H9 (cell line): ENCODE measurements at regions not wholly inside any gene's neighbourhood (a gene's known extent, or its start where the extent isn't known, plus 50 kb on each side); places are given as distances from the start of the nearest gene placed in this dataset.

Experiments used
- DNase-seq: peaks from one replicate; pipeline ENCODE4 v3.0.0-alpha.2; 2017
- H2AFZ ChIP-seq: one replicate; pipeline ENCODE4 v1.6.1; 2013; ENCODE audit warnings: mild to moderate bottlenecking, low read length, control low read depth, moderate library complexity
- H2AK5ac ChIP-seq: 2 replicates; pipeline ENCODE4 v1.6.1; 2013; ENCODE audit warnings: low read length, control low read depth, mixed read lengths; ENCODE audit not compliant: insufficient read length
- H2BK120ac ChIP-seq: one replicate; pipeline ENCODE4 v1.6.1; 2013; ENCODE audit warnings: low read depth, mild to moderate bottlenecking, low read length, control low read depth, inconsistent platforms; ENCODE audit not compliant: poor library complexity, severe bottlenecking
- H2BK12ac ChIP-seq: 2 replicates; pipeline ENCODE4 v1.6.1; 2013; ENCODE audit warnings: low read length, control low read depth, mixed read lengths, low read depth; ENCODE audit not compliant: insufficient read length
- H2BK15ac ChIP-seq: 2 replicates; pipeline ENCODE4 v1.6.1; 2013; ENCODE audit warnings: low read depth, low read length, control low read depth
- H2BK20ac ChIP-seq: one replicate; pipeline ENCODE4 v1.6.1; 2013; ENCODE audit warnings: low read depth, mild to moderate bottlenecking, low read length, control low read depth, inconsistent platforms; ENCODE audit not compliant: poor library complexity, severe bottlenecking
- H2BK5ac ChIP-seq: 2 replicates; pipeline ENCODE4 v1.6.1; 2013; ENCODE audit warnings: low read length, control low read depth, mixed read lengths; ENCODE audit not compliant: insufficient read length
- H3K14ac ChIP-seq: 2 replicates; pipeline ENCODE4 v1.6.1; 2013; ENCODE audit warnings: low read length, control low read depth; ENCODE audit not compliant: insufficient read depth
- H3K18ac ChIP-seq: 2 replicates; pipeline ENCODE4 v1.6.1; 2013; ENCODE audit warnings: low read depth, mild to moderate bottlenecking, mixed read lengths, low read length, control low read depth; ENCODE audit not compliant: insufficient read length
- H3K23ac ChIP-seq: 2 replicates; pipeline ENCODE4 v1.6.1; 2013; ENCODE audit warnings: low read length, control low read depth, mixed read lengths, low read depth; ENCODE audit not compliant: insufficient read length
- H3K23me2 ChIP-seq: 2 replicates; pipeline ENCODE4 v1.6.1; 2013; ENCODE audit warnings: low read depth, mild to moderate bottlenecking, mixed read lengths, low read length, control low read depth; ENCODE audit not compliant: insufficient read length, poor library complexity, severe bottlenecking
- H3K27ac ChIP-seq: 2 replicates; pipeline ENCODE4 v1.5.1; 2013; ENCODE audit warnings: low read length, control low read depth, mixed read lengths, low read depth; ENCODE audit not compliant: insufficient read length
- H3K27me3 ChIP-seq: 2 replicates; pipeline ENCODE4 v1.6.1; 2013; ENCODE audit warnings: low read length, control low read depth, inconsistent platforms; ENCODE audit not compliant: insufficient read depth
- H3K4ac ChIP-seq: 2 replicates; pipeline ENCODE4 v1.6.1; 2013; ENCODE audit warnings: low read depth, mild to moderate bottlenecking, control low read depth, inconsistent platforms, low read length, moderate library complexity
- H3K4me1 ChIP-seq: 2 replicates; pipeline ENCODE4 v1.6.1; 2013; ENCODE audit warnings: low read length, control low read depth, inconsistent platforms; ENCODE audit not compliant: insufficient read depth
- H3K4me2 ChIP-seq: 2 replicates; pipeline ENCODE4 v1.6.1; 2013; ENCODE audit warnings: low read length, control low read depth, mixed read lengths; ENCODE audit not compliant: insufficient read length, insufficient read depth
- H3K56ac ChIP-seq: 2 replicates; pipeline ENCODE4 v1.6.1; 2013; ENCODE audit warnings: low read depth, mild to moderate bottlenecking, mixed read lengths, low read length, control low read depth; ENCODE audit not compliant: insufficient read length
- H3K79me1 ChIP-seq: 2 replicates; pipeline ENCODE4 v1.6.1; 2013; ENCODE audit warnings: low read depth, mild to moderate bottlenecking, moderate library complexity, low read length, control low read depth, inconsistent platforms; ENCODE audit not compliant: insufficient read depth, poor library complexity, severe bottlenecking
- H3K79me2 ChIP-seq: 2 replicates; pipeline ENCODE4 v1.6.1; 2013; ENCODE audit warnings: low read length, control low read depth, inconsistent platforms; ENCODE audit not compliant: insufficient read depth
- H3K9ac ChIP-seq: 2 replicates; pipeline ENCODE4 v1.6.1; 2013; ENCODE audit warnings: low read length, control low read depth, mixed read lengths; ENCODE audit not compliant: insufficient read length; ENCODE audit errors: extremely low read depth
- H3K9me3 ChIP-seq: one replicate; pipeline ENCODE4 v1.6.1; 2013; ENCODE audit warnings: low read depth, low read length, inconsistent platforms; ENCODE audit not compliant: control insufficient read depth
- H3T11ph ChIP-seq: one replicate; pipeline ENCODE4 v1.6.1; 2013; ENCODE audit warnings: mild to moderate bottlenecking, low read length, control low read depth, inconsistent platforms
- H4K20me1 ChIP-seq: one replicate; pipeline ENCODE4 v1.6.1; 2013; ENCODE audit not compliant: control insufficient read depth, insufficient read length, insufficient read depth
- H4K5ac ChIP-seq: 2 replicates; pipeline ENCODE4 v1.6.1; 2013; ENCODE audit warnings: low read depth, mild to moderate bottlenecking, mixed read lengths, low read length, control low read depth; ENCODE audit not compliant: insufficient read length
- H4K8ac ChIP-seq: replicated peaks from 2 replicates; pipeline ENCODE4 v1.6.1; 2013; ENCODE audit warnings: low read length, control low read depth, mixed read lengths, low read depth; ENCODE audit not compliant: insufficient read length
- H4K91ac ChIP-seq: 2 replicates; pipeline ENCODE4 v1.6.1; 2013; ENCODE audit warnings: low read depth, mild to moderate bottlenecking, moderate library complexity, mixed read lengths, low read length, control low read depth; ENCODE audit not compliant: insufficient read length
- H3K27ac Mint-ChIP-seq, 3 experiments: 2 replicates in 2 of 3; 3 replicates in 1 of 3; pipeline ENCODE4 v1.8.0; 2020 to 2021; ENCODE audit warnings: mixed read lengths in 3 of 3, mild to moderate bottlenecking in 1 of 3, moderate library complexity in 1 of 3
- H3K27me3 Mint-ChIP-seq: 2 replicates; pipeline ENCODE4 v1.8.0; 2021; ENCODE audit warnings: low read depth, mild to moderate bottlenecking, moderate library complexity, mixed read lengths
- H3K36me3 Mint-ChIP-seq, 3 experiments: 2 replicates in 2 of 3; 3 replicates in 1 of 3; pipeline ENCODE4 v1.8.0; 2020 to 2021; ENCODE audit warnings: low read depth in 3 of 3, mixed read lengths in 3 of 3; ENCODE audit not compliant: insufficient read depth in 1 of 3
- H3K4me1 Mint-ChIP-seq, 2 experiments: 2 replicates each; pipeline ENCODE4 v1.8.0; 2020; ENCODE audit warnings: mixed read lengths in 2 of 2
- H3K4me3 Mint-ChIP-seq, 2 experiments: 2 replicates in 1 of 2; 3 replicates in 1 of 2; pipeline ENCODE4 v1.8.0; 2020 to 2021; ENCODE audit warnings: mild to moderate bottlenecking in 2 of 2, mixed read lengths in 2 of 2, moderate library complexity in 1 of 2
- H3K9me3 Mint-ChIP-seq, 2 experiments: 2 replicates in 1 of 2; 3 replicates in 1 of 2; pipeline ENCODE4 v1.8.0; 2020; ENCODE audit warnings: mild to moderate bottlenecking in 2 of 2, mixed read lengths in 2 of 2, moderate library complexity in 1 of 2
- CTCF ChIP-seq: fragments of 200-600 bp; sonication (generic); conservative IDR thresholded peaks from 3 replicates; pipeline ENCODE4 v1.8.0; 2021; ENCODE audit warnings: antibody characterized with exemption, mild to moderate bottlenecking
- WGBS: extraction: QIAGEN DNeasy Blood & Tissue Kit; methylation state at CpG from one replicate; pipeline ENCODE4 v1.1.7; 2013; ENCODE audit warnings: missing lambda C conversion rate, low lambda C conversion rate, mixed read lengths; ENCODE audit not compliant: insufficient read length; ENCODE audit errors: extremely low coverage; 5-methylcytosine and 5-hydroxymethylcytosine counted together

- no peak overlapping the region for H3K4me3 Mint-ChIP-seq
- H2BK12ac ChIP-seq: no peak overlapping the region
- no peak overlapping the region for H2BK120ac ChIP-seq
- H4K20me1 ChIP-seq: no peaks in the 10 kb centered on the region
- DNase-seq: no peak
- no peak overlapping the region for H3T11ph ChIP-seq
- H2AFZ ChIP-seq: no peak overlapping the region
- no peaks in the 10 kb centered on the region; a peak in 1 of 7 replicates for H3K36me3 Mint-ChIP-seq
- H3K4me1 ChIP-seq: peaks cover 6% of the 10 kb centered on the region; the same call in 1 of the 2 replicates
- H2AK5ac ChIP-seq: no peak overlapping the region
- no peak overlapping the region for H3K4me2 ChIP-seq
- no peaks in the 10 kb centered on the region for H3K23me2 ChIP-seq
- H4K91ac ChIP-seq: no peak overlapping the region
- no peaks in the 10 kb centered on the region for H3K79me2 ChIP-seq
- no peaks in the 10 kb centered on the region for H3K27me3 ChIP-seq
- no peaks in the 10 kb centered on the region for H3K9me3 ChIP-seq
- H3K79me1 ChIP-seq: no peaks in the 10 kb centered on the region
- WGBS: no CpG with 5 or more reads among the region's 4 CpGs
- no peak overlapping the region for H3K4ac ChIP-seq
- no peak overlapping the region for H2BK15ac ChIP-seq
- no peak overlapping the region for H3K9ac ChIP-seq
- no peak overlapping the region for H4K5ac ChIP-seq
- no peak overlapping the region for H4K8ac ChIP-seq
- H2BK5ac ChIP-seq: no peak overlapping the region
- no peak overlapping the region for H3K56ac ChIP-seq
- H3K23ac ChIP-seq: no peak overlapping the region
- no peaks in the 10 kb centered on the region for H3K27me3 Mint-ChIP-seq
- TF ChIP-seq CTCF: 0 out of 3 replicates have a peak, but pooled peaks have one; percentile 7
- H3K27ac ChIP-seq: no peak overlapping the region
- H3K9me3 Mint-ChIP-seq: no peaks in the 10 kb centered on the region
- no peak overlapping the region for H3K14ac ChIP-seq
- no peak overlapping the region for H3K27ac Mint-ChIP-seq
- no peak overlapping the region for H3K18ac ChIP-seq
- H3K4me1 Mint-ChIP-seq: peaks cover 32 to 33% of the 10 kb centered on the region in 2 experiments
- H2BK20ac ChIP-seq: no peak overlapping the region
Measured at GRCh38 chr13:106095406-106095805, 440.1 kb downstream of the EFNB2 start.
